Nephron (organoid): ENCODE measurements at regions not wholly inside any gene's neighbourhood (a gene's known extent, or its start where the extent isn't known, plus 50 kb on each side); places are given as distances from the start of the nearest gene placed in this dataset.

ENCODE experiments used
- H3K27ac Mint-ChIP-seq, 3 experiments: 2 replicates each; pipeline ENCODE4 v1.8.0; 2020; ENCODE audit warnings: mixed read lengths in 3 of 3, mild to moderate bottlenecking in 2 of 3, moderate library complexity in 1 of 3
- H3K27me3 Mint-ChIP-seq: 2 replicates; pipeline ENCODE4 v1.8.0; 2021; ENCODE audit warnings: low read depth, mild to moderate bottlenecking, moderate library complexity, mixed read lengths
- H3K36me3 Mint-ChIP-seq: 2 replicates; pipeline ENCODE4 v1.8.0; 2020; ENCODE audit warnings: low read depth, mixed read lengths
- H3K4me1 Mint-ChIP-seq: 2 replicates; pipeline ENCODE4 v1.8.0; 2020; ENCODE audit warnings: mixed read lengths
- H3K4me3 Mint-ChIP-seq, 3 experiments: 2 replicates each; pipeline ENCODE4 v1.8.0; 2020; ENCODE audit warnings: mild to moderate bottlenecking in 3 of 3, mixed read lengths in 3 of 3, moderate library complexity in 2 of 3
- H3K9me3 Mint-ChIP-seq: 2 replicates; pipeline ENCODE4 v1.8.0; 2020; ENCODE audit warnings: mixed read lengths
- CTCF ChIP-seq, 3 experiments: fragments of 200-600 bp; sonication (generic); IDR thresholded peaks; one replicate each; pipeline ENCODE4 v1.5.0; 2021; ENCODE audit warnings: antibody characterized with exemption in 3 of 3; ENCODE audit not compliant: unreplicated experiment in 3 of 3

DNA sequence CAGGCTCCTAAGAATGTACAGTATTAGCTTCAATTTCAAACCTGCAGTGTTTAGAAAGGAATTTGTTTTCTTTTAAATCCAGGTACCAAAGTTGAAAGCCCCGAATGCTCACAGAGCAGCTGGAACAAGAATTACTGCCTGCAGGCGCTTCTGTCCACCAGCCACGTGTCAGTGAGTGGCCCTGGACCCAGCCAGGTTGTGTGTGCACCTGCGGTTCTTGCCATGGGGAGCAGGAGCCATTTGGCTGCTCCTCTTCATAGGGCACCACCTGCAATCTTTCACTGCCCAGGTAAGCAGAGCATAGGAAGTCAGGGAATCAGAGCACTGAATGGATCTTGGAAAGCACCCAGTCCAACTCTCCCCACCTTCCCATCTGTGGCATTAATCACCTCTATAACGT, 79.5 kb upstream of the PIP5K1B start:
- no peak for TF ChIP-seq CTCF (IDR thresholded peaks at IDR 0.05; ENCODE audit: unreplicated experiment in 3 of 3)
- H3K27ac Mint-ChIP-seq: no peak overlapping the region
- no peaks in the 10 kb centered on the region for H3K9me3 Mint-ChIP-seq
- no peaks in the 10 kb centered on the region for H3K4me1 Mint-ChIP-seq
- H3K27me3 Mint-ChIP-seq: peaks cover 3% of the 10 kb centered on the region
- no peak overlapping the region for H3K4me3 Mint-ChIP-seq
- H3K36me3 Mint-ChIP-seq: no peaks in the 10 kb centered on the region

DNA sequence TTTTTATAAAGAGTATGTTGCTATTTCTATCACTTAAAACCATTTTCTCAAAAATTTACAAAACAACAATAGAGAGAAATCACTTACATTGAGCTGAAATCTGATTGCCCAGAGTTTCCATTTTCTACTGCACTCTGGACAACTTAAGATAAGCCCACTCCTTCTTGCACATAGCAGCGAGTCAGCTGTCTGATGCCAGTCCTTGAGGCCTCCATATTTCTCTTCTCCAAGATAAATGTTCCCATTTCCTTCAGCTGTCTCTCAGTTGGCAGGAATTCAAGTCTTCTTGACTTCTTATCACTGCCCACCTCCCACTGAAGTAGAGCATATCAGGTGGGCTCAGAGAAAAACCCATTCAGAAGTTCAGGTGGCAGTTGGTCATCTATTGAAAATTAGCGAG, 78.5 kb upstream of the PIP5K1B start:
- Mint-ChIP-seq H3K9me3 (no peaks in the 10 kb centered on the region), H3K36me3 (no peaks in the 10 kb centered on the region), H3K27me3 (no peaks in the 10 kb centered on the region), H3K4me1 (no peaks in the 10 kb centered on the region), H3K4me3 (no peak overlapping the region), H3K27ac (no peak overlapping the region)
- TF ChIP-seq CTCF (IDR thresholded peaks at IDR 0.05; ENCODE audit: unreplicated experiment in 3 of 3): no peak

DNA sequence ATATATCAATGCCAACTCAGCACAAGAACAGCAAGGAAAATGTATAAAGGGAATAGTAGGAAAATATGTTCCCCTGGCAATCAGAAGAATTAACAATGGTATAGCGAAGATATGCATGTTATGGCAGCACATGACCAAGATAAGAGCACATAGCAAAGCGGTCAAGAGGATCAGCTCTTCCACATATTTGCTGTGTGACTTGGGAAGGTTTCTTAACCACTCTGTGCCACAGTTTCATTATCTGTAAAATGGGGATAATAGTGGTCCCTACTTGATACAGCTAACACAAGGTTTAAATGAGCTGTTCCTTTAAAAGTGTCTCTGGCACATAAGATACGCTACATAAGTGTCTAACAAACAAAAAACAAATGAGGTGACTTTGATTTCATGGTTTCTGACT, 77.9 kb upstream of the PIP5K1B start:
- Mint-ChIP-seq H3K27ac (no peak overlapping the region), H3K9me3 (no peaks in the 10 kb centered on the region), H3K27me3 (no peaks in the 10 kb centered on the region), H3K4me1 (no peaks in the 10 kb centered on the region), H3K4me3 (no peak overlapping the region), H3K36me3 (no peaks in the 10 kb centered on the region)
- TF ChIP-seq CTCF (IDR thresholded peaks at IDR 0.05; ENCODE audit: unreplicated experiment in 3 of 3): no peak

DNA sequence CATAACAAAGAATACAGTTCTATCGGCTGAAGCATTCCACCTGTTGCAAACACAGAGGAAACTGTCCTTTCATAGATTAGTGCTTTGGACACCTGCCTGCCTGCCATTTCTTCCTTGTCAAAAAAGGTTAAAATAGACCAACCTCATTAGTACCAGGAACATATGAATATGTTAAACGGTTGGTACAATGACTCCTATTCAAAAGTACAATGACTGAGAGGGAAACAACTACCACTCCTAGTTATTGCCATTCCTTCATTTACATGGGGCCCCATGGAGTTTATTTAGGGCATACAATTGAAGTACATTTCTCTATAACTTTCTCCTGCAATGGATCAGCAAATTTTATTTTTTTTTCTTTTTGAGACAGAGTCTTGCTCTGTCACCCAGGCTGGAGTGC, 77.4 kb upstream of the PIP5K1B start:
- no peak for TF ChIP-seq CTCF (IDR thresholded peaks at IDR 0.05; ENCODE audit: unreplicated experiment in 3 of 3)
- H3K4me3 Mint-ChIP-seq: no peak overlapping the region
- no peaks in the 10 kb centered on the region for H3K27me3 Mint-ChIP-seq

DNA sequence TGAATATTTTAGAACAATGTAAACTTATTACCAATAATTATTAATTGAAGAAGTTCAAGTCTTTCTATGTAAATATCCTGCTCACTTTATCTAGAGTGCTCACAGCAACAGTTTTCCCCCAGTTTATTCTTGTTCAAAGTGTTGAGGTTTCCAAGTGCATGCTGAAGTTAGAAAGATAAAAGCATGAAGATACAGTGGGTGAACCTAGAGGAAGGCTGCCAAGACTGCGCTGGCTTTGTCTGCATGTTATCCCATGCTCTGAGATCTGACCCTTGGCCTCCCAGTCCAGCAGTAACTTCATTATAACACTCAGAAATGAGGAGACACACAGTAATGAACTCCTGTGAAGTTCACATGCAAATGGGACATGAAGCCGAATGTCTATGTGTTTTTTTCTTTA, 76.0 kb upstream of the PIP5K1B start:
- H3K27ac Mint-ChIP-seq: no peak overlapping the region
- no peak overlapping the region for H3K4me3 Mint-ChIP-seq
- H3K27me3 Mint-ChIP-seq: no peaks in the 10 kb centered on the region
- no peaks in the 10 kb centered on the region for H3K9me3 Mint-ChIP-seq
- TF ChIP-seq CTCF (IDR thresholded peaks at IDR 0.05; ENCODE audit: unreplicated experiment in 3 of 3): no peak
- H3K4me1 Mint-ChIP-seq: no peaks in the 10 kb centered on the region
- no peaks in the 10 kb centered on the region for H3K36me3 Mint-ChIP-seq

More for the DNA sequence above, 77.4 kb upstream of the PIP5K1B start:
- no peaks in the 10 kb centered on the region for H3K9me3 Mint-ChIP-seq
- no peak overlapping the region for H3K27ac Mint-ChIP-seq
- no peaks in the 10 kb centered on the region for H3K36me3 Mint-ChIP-seq
- H3K4me1 Mint-ChIP-seq: no peaks in the 10 kb centered on the region

GRCh38 chr9:68631811-68632210, 73.2 kb upstream of the PIP5K1B start:
- H3K36me3 Mint-ChIP-seq: no peaks in the 10 kb centered on the region
- H3K4me1 Mint-ChIP-seq: no peaks in the 10 kb centered on the region
- H3K4me3 Mint-ChIP-seq: no peak overlapping the region
- no peak for TF ChIP-seq CTCF (IDR thresholded peaks at IDR 0.05; ENCODE audit: unreplicated experiment in 3 of 3)
- no peak overlapping the region for H3K27ac Mint-ChIP-seq
- H3K27me3 Mint-ChIP-seq: no peaks in the 10 kb centered on the region
- H3K9me3 Mint-ChIP-seq: no peaks in the 10 kb centered on the region
